ENCODE measurements at regions not wholly inside any gene's neighbourhood (a gene's known extent, or its start where the extent isn't known, plus 50 kb on each side); places are given as distances from the start of the nearest gene placed in this dataset.
A peak's percentile ranks its signal among the peaks of the same experiment; 100 is the strongest.

DNA sequence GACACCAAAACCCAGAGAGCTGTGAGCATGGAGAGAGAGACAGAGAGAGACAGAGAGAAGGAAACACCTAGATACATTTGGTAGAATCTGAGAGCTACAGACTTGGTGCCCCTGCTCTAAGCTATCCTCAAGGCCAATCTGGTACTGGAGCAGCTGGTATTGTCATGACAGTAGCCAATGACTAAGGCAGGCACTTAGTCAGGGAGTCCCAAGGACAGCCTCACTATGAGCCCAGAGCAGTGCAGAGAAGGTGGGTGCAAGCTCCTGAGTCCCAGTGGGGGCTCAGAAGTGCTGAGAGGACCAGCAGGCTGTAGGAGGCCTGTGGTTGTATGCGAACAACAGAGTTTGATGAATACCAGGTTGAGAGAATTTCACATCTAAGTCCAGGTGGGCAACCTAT lies 300.4 kb upstream of the ZNF608 start:
- Mint-ChIP-seq H3K4me3 (ENCODE audit: unreplicated experiment) (no peak overlapping the region), H3K4me1 (ENCODE audit: low read depth, unreplicated experiment) (peaks cover 13% of the 10 kb centered on the region), H3K27me3 (ENCODE audit: insufficient read depth, unreplicated experiment) (no peaks in the 10 kb centered on the region), H3K9me3 (ENCODE audit: unreplicated experiment) (no peaks in the 10 kb centered on the region), H3K27ac (ENCODE audit: unreplicated experiment) (no peak overlapping the region), H3K36me3 (ENCODE audit: insufficient read depth, unreplicated experiment) (no peaks in the 10 kb centered on the region)
- H3K9me3 ChIP-seq: no peaks in the 10 kb centered on the region
- peaks cover 19% of the 10 kb centered on the region for H3K4me1 ChIP-seq
- no peaks in the 10 kb centered on the region for H3K36me3 ChIP-seq (ENCODE audit: control insufficient read depth, insufficient read depth, low read length)
- POLR2A ChIA-PET: no interaction called here
- CTCF ChIA-PET: no interaction called here
- BruUV-seq (replicated peaks): no TSS peak
- intact Hi-C loops (cut with micrococcal nuclease; ENCODE audit: unreplicated experiment): no loop called here
- H3K27me3 ChIP-seq (replicated peaks; ENCODE audit: control insufficient read depth, insufficient read depth, low read length): no peaks in the 10 kb centered on the region
- no peak for DNase-seq
- no peak overlapping the region for H3K4me3 ChIP-seq (ENCODE audit: low read depth, low read length)
- TF ChIP-seq CTCF (IDR thresholded peaks at IDR 0.05; ENCODE audit: insufficient read depth in 1 of 2, low read depth in 1 of 2, low read length in 1 of 2, severe bottlenecking in 1 of 2, unreplicated experiment in 1 of 2): no peak

DNA sequence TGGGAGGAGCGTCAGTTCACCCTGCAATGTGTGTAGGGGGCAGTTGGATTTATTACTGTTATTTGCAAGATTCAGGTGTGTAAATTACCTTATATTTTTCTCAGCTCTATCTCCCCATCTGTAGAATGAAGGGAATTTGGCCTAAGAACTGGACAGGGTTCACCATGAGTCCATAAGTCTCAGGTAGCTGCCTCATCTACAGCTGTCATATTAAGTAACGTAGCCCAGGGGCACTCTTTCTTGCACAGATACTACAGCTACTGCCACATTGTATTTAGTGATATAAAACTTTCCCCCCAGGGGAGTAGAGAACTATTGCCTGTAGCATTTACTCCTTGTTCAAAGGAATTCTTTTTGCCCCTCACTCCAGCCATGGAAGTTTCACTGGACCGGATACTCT lies 301.4 kb upstream of the ZNF608 start:
- Histone ChIP-seq H3K36me3 (ENCODE audit: control insufficient read depth, insufficient read depth, low read length) (no peaks in the 10 kb centered on the region), H3K9me3 (no peaks in the 10 kb centered on the region), H3K4me1 (peaks cover 19% of the 10 kb centered on the region), H3K27me3 (replicated peaks; ENCODE audit: control insufficient read depth, insufficient read depth, low read length) (no peaks in the 10 kb centered on the region), H3K4me3 (ENCODE audit: low read depth, low read length) (no peak overlapping the region)
- Mint-ChIP-seq H3K9me3 (ENCODE audit: unreplicated experiment) (no peaks in the 10 kb centered on the region), H3K36me3 (ENCODE audit: insufficient read depth, unreplicated experiment) (no peaks in the 10 kb centered on the region), H3K4me1 (ENCODE audit: low read depth, unreplicated experiment) (peaks cover 11% of the 10 kb centered on the region), H3K4me3 (ENCODE audit: unreplicated experiment) (no peak overlapping the region), H3K27me3 (ENCODE audit: insufficient read depth, unreplicated experiment) (no peaks in the 10 kb centered on the region), H3K27ac (ENCODE audit: unreplicated experiment) (no peak overlapping the region)
- intact Hi-C loops (cut with micrococcal nuclease; ENCODE audit: unreplicated experiment): no loop called here
- no peak for DNase-seq
- no peak for TF ChIP-seq CTCF (IDR thresholded peaks at IDR 0.05; ENCODE audit: insufficient read depth in 1 of 2, low read depth in 1 of 2, low read length in 1 of 2, severe bottlenecking in 1 of 2, unreplicated experiment in 1 of 2)
- ChIA-PET POLR2A (no interaction called here), CTCF (no interaction called here)
- no TSS peak for BruUV-seq (replicated peaks)

- DNase-seq: no peak
- POLR2A ChIA-PET: no interaction called here
- H3K9me3 ChIP-seq: no peaks in the 10 kb centered on the region
- Mint-ChIP-seq H3K27ac (ENCODE audit: unreplicated experiment) (peak overlapping the region; percentile 65), H3K27me3 (ENCODE audit: insufficient read depth, unreplicated experiment) (no peaks in the 10 kb centered on the region), H3K4me3 (ENCODE audit: unreplicated experiment) (no peak overlapping the region), H3K36me3 (ENCODE audit: insufficient read depth, unreplicated experiment) (no peaks in the 10 kb centered on the region), H3K9me3 (ENCODE audit: unreplicated experiment) (no peaks in the 10 kb centered on the region), H3K4me1 (ENCODE audit: low read depth, unreplicated experiment) (peaks cover 11% of the 10 kb centered on the region)
- CTCF ChIA-PET: no interaction called here
- intact Hi-C loops (cut with micrococcal nuclease; ENCODE audit: unreplicated experiment): no loop called here
- TF ChIP-seq CTCF (IDR thresholded peaks at IDR 0.05; ENCODE audit: insufficient read depth in 1 of 2, low read depth in 1 of 2, low read length in 1 of 2, severe bottlenecking in 1 of 2, unreplicated experiment in 1 of 2): no peak
- H3K4me1 ChIP-seq: peaks cover 19% of the 10 kb centered on the region
- BruUV-seq (replicated peaks): no TSS peak
- no peaks in the 10 kb centered on the region for H3K27me3 ChIP-seq (replicated peaks; ENCODE audit: control insufficient read depth, insufficient read depth, low read length)
- H3K36me3 ChIP-seq (ENCODE audit: control insufficient read depth, insufficient read depth, low read length): no peaks in the 10 kb centered on the region
- no peak overlapping the region for H3K4me3 ChIP-seq (ENCODE audit: low read depth, low read length)
Measured at GRCh38 chr5:125049721-125050702, 303.6 kb upstream of the ZNF608 start.
